H1 (cell line): ENCODE measurements at regions not wholly inside any gene's neighbourhood (a gene's known extent, or its start where the extent isn't known, plus 50 kb on each side); places are given as distances from the start of the nearest gene placed in this dataset.

Source experiments
- CTCF ChIA-PET: fragments of 300-600 bp; sonication (Branson Sonifier 250); formaldehyde crosslinking; loops from one replicate; lab custom pipeline; 2021; ENCODE audit not compliant: partially characterized antibody; lab: Charles Lee
- POLR2A ChIA-PET: fragments of 300-600 bp; sonication (Branson Sonifier 250); formaldehyde crosslinking; loops from one replicate; lab custom pipeline; 2021; ENCODE audit warnings: inconsistent platforms; ENCODE audit not compliant: partially characterized antibody; lab: Charles Lee
- DNase-seq, 2 experiments: peaks; one replicate each; pipeline versions ENCODE4 v3.0.0 to v3.0.0-alpha.2; 2010 to 2022; ENCODE audit warnings: low spot score in 2 of 2, low read depth in 1 of 2, mixed read lengths in 1 of 2
- FAIRE-seq: peaks from 2 replicates; lab custom pipeline; 2011; peaks lifted over from hg19 to GRCh38; lab: Jason Lieb, UNC
- H2AFZ ChIP-seq: 2 replicates; pipeline ENCODE4 v1.8.1; 2012; ENCODE audit warnings: low read length, inconsistent platforms
- H2AK5ac ChIP-seq: 2 replicates; pipeline ENCODE4 v1.6.1; 2013; ENCODE audit warnings: low read depth, low read length
- H2BK120ac ChIP-seq: replicated peaks from 2 replicates; pipeline ENCODE3; 2013; ENCODE audit warnings: low read depth, low read length, inconsistent platforms
- H2BK12ac ChIP-seq: 2 replicates; pipeline ENCODE4 v1.6.1; 2013; ENCODE audit warnings: low read depth, low read length
- H2BK15ac ChIP-seq: 2 replicates; pipeline ENCODE4 v1.6.1; 2013; ENCODE audit warnings: low read length
- H2BK20ac ChIP-seq: 2 replicates; pipeline ENCODE4 v1.6.1; 2013; ENCODE audit warnings: low read length
- H2BK5ac ChIP-seq: 2 replicates; pipeline ENCODE4 v1.6.1; 2013; ENCODE audit warnings: low read depth, low read length
- H3K14ac ChIP-seq: 2 replicates; pipeline ENCODE4 v1.6.1; 2013; ENCODE audit warnings: inconsistent platforms; ENCODE audit not compliant: insufficient read length
- H3K18ac ChIP-seq: 2 replicates; pipeline ENCODE4 v1.6.1; 2013; ENCODE audit warnings: low read length; ENCODE audit errors: extremely low read depth
- H3K23ac ChIP-seq: 2 replicates; pipeline ENCODE4 v1.6.1; 2013; ENCODE audit warnings: inconsistent platforms; ENCODE audit not compliant: insufficient read length
- H3K23me2 ChIP-seq: 2 replicates; pipeline ENCODE4 v1.6.1; 2013; ENCODE audit warnings: low read depth, low read length
- H3K27ac ChIP-seq: 2 replicates; pipeline ENCODE4 v1.6.1; 2011; ENCODE audit warnings: low read depth, low read length, inconsistent platforms
- H3K27me3 ChIP-seq, 4 experiments: replicated peaks in 1 of 4; 1 replicate in 1 of 4; 2 replicates in 3 of 4; pipeline versions ENCODE4 v1.6.1 to v1.8.1; 2011 to 2013; ENCODE audit warnings: low read length in 3 of 4, mild to moderate bottlenecking in 3 of 4, inconsistent platforms in 2 of 4, mixed read lengths in 2 of 4, moderate library complexity in 1 of 4; ENCODE audit not compliant: control insufficient read depth in 3 of 4, insufficient read depth in 3 of 4; ENCODE audit errors: extremely low read depth in 1 of 4
- H3K36me3 ChIP-seq, 4 experiments: 2 replicates each; pipeline versions ENCODE4 v1.6.1 to v1.8.1; 2011 to 2013; ENCODE audit warnings: mild to moderate bottlenecking in 4 of 4, low read length in 3 of 4, moderate library complexity in 2 of 4, control low read depth in 1 of 4, inconsistent platforms in 1 of 4; ENCODE audit not compliant: insufficient read depth in 4 of 4, control insufficient read depth in 2 of 4
- H3K4ac ChIP-seq: replicated peaks from 2 replicates; pipeline ENCODE3; 2013; ENCODE audit warnings: low read length, low read depth, mixed read lengths, inconsistent platforms; ENCODE audit not compliant: insufficient read length
- H3K4me1 ChIP-seq, 4 experiments: replicated peaks in 1 of 4; 1 replicate in 1 of 4; 2 replicates in 3 of 4; pipeline versions ENCODE4 v1.6.1 to v1.8.1; 2011 to 2013; ENCODE audit warnings: low read length in 3 of 4, inconsistent platforms in 2 of 4, mixed read lengths in 1 of 4; ENCODE audit not compliant: insufficient read depth in 4 of 4, control insufficient read depth in 3 of 4
- H3K4me2 ChIP-seq, 2 experiments: 2 replicates each; pipeline versions ENCODE4 v1.6.1 to v1.8.1; 2011 to 2013; ENCODE audit warnings: low read depth in 2 of 2, low read length in 2 of 2, control low read depth in 1 of 2, inconsistent platforms in 1 of 2, mild to moderate bottlenecking in 1 of 2; ENCODE audit not compliant: insufficient read depth in 1 of 2
- H3K4me3 ChIP-seq, 4 experiments: fragments of 200-600, 300-600 bp in 1 of 4; sonication (generic), shearing (Covaris generic), sonication (Bioruptor Twin) in 1 of 4; 2 replicates each; pipeline versions ENCODE4 v1.5.1 to v1.8.1; 2011 to 2016; ENCODE audit warnings: low read length in 4 of 4, low read depth in 3 of 4, control low read depth in 2 of 4, inconsistent platforms in 2 of 4, mild to moderate bottlenecking in 2 of 4, mixed read lengths in 1 of 4, moderate library complexity in 1 of 4; ENCODE audit not compliant: insufficient read depth in 2 of 4; ENCODE audit errors: extremely low read depth in 1 of 4
- H3K56ac ChIP-seq: replicated peaks from 2 replicates; pipeline ENCODE3; 2013; ENCODE audit warnings: low read depth, mild to moderate bottlenecking, mixed read lengths, low read length, inconsistent platforms; ENCODE audit not compliant: insufficient read length
- H3K79me1 ChIP-seq: 2 replicates; pipeline ENCODE4 v1.6.1; 2013; ENCODE audit warnings: low read depth, low read length, control low read depth
- H3K79me2 ChIP-seq, 2 experiments: 2 replicates each; pipeline versions ENCODE4 v1.6.1 to v1.8.1; 2012 to 2013; ENCODE audit warnings: low read length in 2 of 2, mild to moderate bottlenecking in 2 of 2, inconsistent platforms in 1 of 2; ENCODE audit not compliant: insufficient read depth in 2 of 2, control insufficient read depth in 1 of 2
- H3K9ac ChIP-seq, 4 experiments: replicated peaks in 1 of 4; 1 replicate in 1 of 4; 2 replicates in 3 of 4; pipeline versions ENCODE4 v1.6.1 to v1.8.1; 2011 to 2013; ENCODE audit warnings: low read depth in 3 of 4, low read length in 3 of 4, control low read depth in 2 of 4, mild to moderate bottlenecking in 2 of 4, moderate library complexity in 2 of 4, inconsistent platforms in 1 of 4; ENCODE audit errors: extremely low read depth in 1 of 4
- H3K9me3 ChIP-seq, 2 experiments: 2 replicates each; pipeline versions ENCODE4 v1.6.1 to v1.8.1; 2012 to 2013; ENCODE audit warnings: mild to moderate bottlenecking in 2 of 2, moderate library complexity in 2 of 2, control low read depth in 1 of 2, inconsistent platforms in 1 of 2, low read depth in 1 of 2, low read length in 1 of 2, mixed read lengths in 1 of 2; ENCODE audit not compliant: insufficient read depth in 2 of 2
- H4K20me1 ChIP-seq, 2 experiments: replicated peaks in 1 of 2; 2 replicates each; pipeline versions ENCODE3 to v1.8.1; 2011 to 2013; ENCODE audit warnings: inconsistent platforms in 2 of 2, low read length in 2 of 2, mild to moderate bottlenecking in 1 of 2; ENCODE audit not compliant: insufficient read depth in 2 of 2, control insufficient read depth in 1 of 2
- H4K5ac ChIP-seq: 2 replicates; pipeline ENCODE4 v1.6.1; 2013; ENCODE audit warnings: low read length, low read depth, mixed read lengths, inconsistent platforms; ENCODE audit not compliant: insufficient read length
- H4K8ac ChIP-seq: 2 replicates; pipeline ENCODE4 v1.8.0; 2013; ENCODE audit warnings: mild to moderate bottlenecking, moderate library complexity, low read length, inconsistent platforms; ENCODE audit not compliant: insufficient read depth; ENCODE audit errors: extremely low read depth
- H4K91ac ChIP-seq: replicated peaks from 2 replicates; pipeline ENCODE3; 2013; ENCODE audit warnings: low read length, mixed read lengths, inconsistent platforms; ENCODE audit not compliant: insufficient read length
- ATF2 ChIP-seq: IDR thresholded peaks from 2 replicates; pipeline ENCODE4 v1.6.1; 2012; ENCODE audit warnings: low read length, inconsistent platforms
- CEBPB ChIP-seq: IDR thresholded peaks from 2 replicates; pipeline ENCODE4 v1.6.1; 2012; ENCODE audit warnings: low read depth, low read length
- EGR1 ChIP-seq: IDR thresholded peaks from 2 replicates; pipeline ENCODE4 v1.6.1; 2011; ENCODE audit warnings: low read depth, low read length, borderline replicate concordance
- FOSL1 ChIP-seq: IDR thresholded peaks from 2 replicates; pipeline ENCODE4 v1.6.1; 2011; ENCODE audit warnings: mild to moderate bottlenecking, low read depth, low read length, moderate library complexity; ENCODE audit not compliant: insufficient read depth
- HDAC2 ChIP-seq, 2 experiments: fragments of 300-600 bp in 1 of 2; sonication (generic) in 1 of 2; IDR thresholded peaks; 2 replicates each; pipeline ENCODE4 v1.6.1; 2011 to 2012; ENCODE audit warnings: low read depth in 2 of 2, low read length in 2 of 2, mild to moderate bottlenecking in 2 of 2, moderate library complexity in 2 of 2, borderline replicate concordance in 1 of 2, inconsistent platforms in 1 of 2
- PHF8 ChIP-seq: fragments of 200-600 bp; sonication (generic); conservative IDR thresholded peaks from 2 replicates; pipeline ENCODE4 v1.7.1; 2012; ENCODE audit warnings: low read depth, mild to moderate bottlenecking, inconsistent platforms, low read length, moderate library complexity
- RAD21 ChIP-seq, 2 experiments: IDR thresholded peaks in 1 of 2; conservative IDR thresholded peaks in 1 of 2; 2 replicates each; pipeline ENCODE4 v1.6.1; 2011; ENCODE audit warnings: low read depth in 2 of 2, low read length in 2 of 2, improper control_type of control experiment in 1 of 2, inconsistent platforms in 1 of 2, mild to moderate bottlenecking in 1 of 2, moderate library complexity in 1 of 2
- SIX5 ChIP-seq: IDR thresholded peaks from 2 replicates; pipeline ENCODE4 v1.6.1; 2011; ENCODE audit warnings: mild to moderate bottlenecking, low read depth, low read length
- SRF ChIP-seq: IDR thresholded peaks from 2 replicates; pipeline ENCODE4 v1.6.1; 2011; ENCODE audit warnings: mild to moderate bottlenecking, low read depth, low read length, moderate library complexity
- TCF12 ChIP-seq: IDR thresholded peaks from 2 replicates; pipeline ENCODE4 v1.6.1; 2011; ENCODE audit warnings: low read depth, mild to moderate bottlenecking, low read length
- YY1 ChIP-seq: IDR thresholded peaks from 2 replicates; pipeline ENCODE4 v1.6.1; 2011; ENCODE audit warnings: low read depth, mild to moderate bottlenecking, low read length
- WGBS, 2 experiments: shearing (Covaris generic) in 1 of 2; methylation state at CpG; one replicate each; pipeline versions ENCODE4 v1.1.6 to v1.1.7; 2013 to 2015; ENCODE audit warnings: low lambda C conversion rate in 2 of 2, mixed read lengths in 2 of 2, inconsistent platforms in 1 of 2, low coverage in 1 of 2, missing lambda C conversion rate in 1 of 2; ENCODE audit not compliant: insufficient replicate concordance in 2 of 2, insufficient coverage in 1 of 2, insufficient read length in 1 of 2; ENCODE audit errors: extremely low coverage in 1 of 2, missing lambda C conversion rate in 1 of 2; 5-methylcytosine and 5-hydroxymethylcytosine counted together
- TF ChIP-seq, protein P1 (sequence below): IDR thresholded peaks from 2 replicates; pipeline ENCODE4 v1.6.1; 2011; ENCODE audit warnings: low read length, improper control_type of control experiment

DNA sequence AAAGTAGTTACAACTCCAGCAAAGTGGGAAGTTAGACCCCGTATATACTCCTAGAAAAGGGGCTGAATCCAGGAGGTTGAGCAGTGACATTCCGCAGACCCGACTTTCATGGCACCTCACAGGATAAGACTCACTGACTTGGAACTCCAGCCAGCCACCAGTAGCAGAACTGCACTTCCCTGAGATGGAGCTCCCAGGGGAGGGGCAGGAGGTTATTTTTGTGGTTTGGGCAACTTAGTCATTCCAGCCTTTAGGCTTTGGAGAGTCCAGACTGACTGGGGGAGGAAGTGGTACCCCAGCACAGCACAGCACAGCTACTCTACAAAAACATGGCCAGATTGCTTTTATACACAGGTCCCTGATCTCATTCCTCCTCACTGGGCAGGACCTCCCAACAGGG is 319.1 kb downstream of the PCDH19 start:
- no peaks in the 10 kb centered on the region for H3K4me1 ChIP-seq
- no peak overlapping the region for H3K27ac ChIP-seq
- no peaks in the 10 kb centered on the region for H3K23me2 ChIP-seq
- no peak overlapping the region for H3K14ac ChIP-seq
- no peak for FAIRE-seq
- no peak overlapping the region for H3K18ac ChIP-seq
- no peak overlapping the region for H3K56ac ChIP-seq
- no peak overlapping the region for H3K4me3 ChIP-seq
- no peak overlapping the region for H3K9ac ChIP-seq
- H3K27me3 ChIP-seq: no peaks in the 10 kb centered on the region
- no peaks in the 10 kb centered on the region for H3K9me3 ChIP-seq
- no peak overlapping the region for H3K4ac ChIP-seq
- no peaks in the 10 kb centered on the region for H3K79me2 ChIP-seq
- no peak overlapping the region for H2BK15ac ChIP-seq
- H4K8ac ChIP-seq: no peak overlapping the region
- no peak overlapping the region for H3K23ac ChIP-seq
- no peak overlapping the region for H2BK120ac ChIP-seq
- H3K79me1 ChIP-seq: no peaks in the 10 kb centered on the region
- CTCF ChIA-PET: no interaction called here
- H2AFZ ChIP-seq: no peak overlapping the region
- no peak overlapping the region for H2AK5ac ChIP-seq
- H4K91ac ChIP-seq: no peak overlapping the region
- no peak overlapping the region for H2BK20ac ChIP-seq
- no peaks in the 10 kb centered on the region for H3K36me3 ChIP-seq
- no peak overlapping the region for H2BK5ac ChIP-seq
- H2BK12ac ChIP-seq: no peak overlapping the region
- no peak overlapping the region for H4K5ac ChIP-seq
- POLR2A ChIA-PET: no interaction called here
- H3K4me2 ChIP-seq: no peak overlapping the region
- no CpG with 5 or more reads among the region's 3 CpGs for WGBS, 2 experiments
- no peak for DNase-seq
- H4K20me1 ChIP-seq: no peaks in the 10 kb centered on the region
- TF ChIP-seq HDAC2 (IDR thresholded peaks at IDR 0.05; ENCODE audit: borderline replicate concordance in 1 of 2, low read depth in 2 of 2, low read length in 2 of 2) (no peak), ATF2 (no peak), RAD21 (IDR thresholded peaks at IDR 0.05 in 1 of 2, conservative IDR thresholded peaks at IDR 0.05 in 1 of 2; ENCODE audit: low read depth in 2 of 2, low read length in 2 of 2) (no peak), FOSL1 (no peak), SIX5 (no peak), TCF12 (no peak), EGR1 (no peak), PHF8 (no peak), YY1 (no peak), SRF (no peak), CEBPB (no peak)
- TF ChIP-seq, protein P1, sequence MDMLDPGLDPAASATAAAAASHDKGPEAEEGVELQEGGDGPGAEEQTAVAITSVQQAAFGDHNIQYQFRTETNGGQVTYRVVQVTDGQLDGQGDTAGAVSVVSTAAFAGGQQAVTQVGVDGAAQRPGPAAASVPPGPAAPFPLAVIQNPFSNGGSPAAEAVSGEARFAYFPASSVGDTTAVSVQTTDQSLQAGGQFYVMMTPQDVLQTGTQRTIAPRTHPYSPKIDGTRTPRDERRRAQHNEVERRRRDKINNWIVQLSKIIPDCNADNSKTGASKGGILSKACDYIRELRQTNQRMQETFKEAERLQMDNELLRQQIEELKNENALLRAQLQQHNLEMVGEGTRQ: no peak
